Loucy (cell line): ENCODE measurements at regions not wholly inside any gene's neighbourhood (a gene's known extent, or its start where the extent isn't known, plus 50 kb on each side); places are given as distances from the start of the nearest gene placed in this dataset.
"Not testable (repeated sequence)": the region's sequence is repeated elsewhere in the genome, so short reads cannot be mapped to it uniquely, and the experiment has no call there.

ENCODE experiments used
- H2AFZ ChIP-seq: fragments of 200-600 bp; sonication (generic); 2 replicates; pipeline ENCODE4 v1.6.0; 2016; ENCODE audit warnings: antibody characterized with exemption, mild to moderate bottlenecking, low read length, moderate library complexity
- H3F3A ChIP-seq: fragments of 200-600 bp; 2 replicates; pipeline ENCODE4 v1.6.0; 2016; ENCODE audit warnings: antibody characterized with exemption, low read depth, mild to moderate bottlenecking
- H3K27me3 ChIP-seq: fragments of 200-600 bp; sonication (generic); 2 replicates; pipeline ENCODE4 v1.6.1; 2014; ENCODE audit warnings: low read length, mild to moderate bottlenecking; ENCODE audit not compliant: insufficient read depth, poor library complexity, severe bottlenecking
- H3K36me3 ChIP-seq: fragments of 200-600 bp; sonication (generic); 2 replicates; pipeline ENCODE4 v1.6.1; 2016; ENCODE audit warnings: low read length; ENCODE audit not compliant: insufficient read depth
- H3K4me1 ChIP-seq: fragments of 200-600 bp; sonication (generic); 2 replicates; pipeline ENCODE4 v1.5.1; 2014; ENCODE audit warnings: low read length, mild to moderate bottlenecking; ENCODE audit not compliant: insufficient read depth, poor library complexity, severe bottlenecking
- H3K4me2 ChIP-seq: fragments of 200-600 bp; sonication (generic); 2 replicates; pipeline ENCODE4 v1.6.0; 2014; ENCODE audit warnings: antibody characterized with exemption, low read length, low read depth, mild to moderate bottlenecking; ENCODE audit not compliant: poor library complexity, severe bottlenecking
- H3K4me3 ChIP-seq: fragments of 200-600 bp; sonication (generic); 2 replicates; pipeline ENCODE4 v1.5.1; 2014; ENCODE audit warnings: low read length, mild to moderate bottlenecking, mixed read lengths; ENCODE audit not compliant: poor library complexity, severe bottlenecking
- H3K79me2 ChIP-seq: fragments of 200-600 bp; sonication (generic); 2 replicates; pipeline ENCODE4 v1.6.1; 2014; ENCODE audit warnings: low read length; ENCODE audit not compliant: insufficient read depth
- H3K9ac ChIP-seq: fragments of 200-600 bp; sonication (generic); 2 replicates; pipeline ENCODE4 v1.6.0; 2014; ENCODE audit warnings: mild to moderate bottlenecking, low read depth, low read length, moderate library complexity; ENCODE audit not compliant: poor library complexity, severe bottlenecking
- H3K9me2 ChIP-seq: fragments of 200-600 bp; sonication (generic); replicated peaks from 2 replicates; pipeline ENCODE4 v1.6.1; 2016; ENCODE audit warnings: low read depth, low read length, mixed read lengths
- H3K9me3 ChIP-seq: fragments of 200-600 bp; sonication (generic); 2 replicates; pipeline ENCODE4 v1.6.1; 2014; ENCODE audit warnings: mild to moderate bottlenecking, antibody characterized with exemption, low read length, low read depth; ENCODE audit not compliant: insufficient read depth
- H4K20me1 ChIP-seq: fragments of 200-600 bp; sonication (generic); 2 replicates; pipeline ENCODE4 v1.6.0; 2014; ENCODE audit warnings: antibody characterized with exemption, low read length, mild to moderate bottlenecking; ENCODE audit not compliant: insufficient read depth, poor library complexity, severe bottlenecking
- EZH2phosphoT487 ChIP-seq: fragments of 200-600 bp; IDR thresholded peaks from 2 replicates; pipeline ENCODE4 v1.6.1; 2018; ENCODE audit warnings: antibody characterized with exemption, mild to moderate bottlenecking, moderate library complexity, borderline replicate concordance
- TF ChIP-seq, protein P1 (sequence below): fragments of 200-600 bp; sonication (generic); conservative IDR thresholded peaks from 2 replicates; pipeline ENCODE4 v1.5.1; 2014; ENCODE audit warnings: mild to moderate bottlenecking, antibody characterized with exemption, low read length

- no peak overlapping the region for H2AFZ ChIP-seq
- TF ChIP-seq, protein P1, sequence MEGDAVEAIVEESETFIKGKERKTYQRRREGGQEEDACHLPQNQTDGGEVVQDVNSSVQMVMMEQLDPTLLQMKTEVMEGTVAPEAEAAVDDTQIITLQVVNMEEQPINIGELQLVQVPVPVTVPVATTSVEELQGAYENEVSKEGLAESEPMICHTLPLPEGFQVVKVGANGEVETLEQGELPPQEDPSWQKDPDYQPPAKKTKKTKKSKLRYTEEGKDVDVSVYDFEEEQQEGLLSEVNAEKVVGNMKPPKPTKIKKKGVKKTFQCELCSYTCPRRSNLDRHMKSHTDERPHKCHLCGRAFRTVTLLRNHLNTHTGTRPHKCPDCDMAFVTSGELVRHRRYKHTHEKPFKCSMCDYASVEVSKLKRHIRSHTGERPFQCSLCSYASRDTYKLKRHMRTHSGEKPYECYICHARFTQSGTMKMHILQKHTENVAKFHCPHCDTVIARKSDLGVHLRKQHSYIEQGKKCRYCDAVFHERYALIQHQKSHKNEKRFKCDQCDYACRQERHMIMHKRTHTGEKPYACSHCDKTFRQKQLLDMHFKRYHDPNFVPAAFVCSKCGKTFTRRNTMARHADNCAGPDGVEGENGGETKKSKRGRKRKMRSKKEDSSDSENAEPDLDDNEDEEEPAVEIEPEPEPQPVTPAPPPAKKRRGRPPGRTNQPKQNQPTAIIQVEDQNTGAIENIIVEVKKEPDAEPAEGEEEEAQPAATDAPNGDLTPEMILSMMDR: peak; percentile 68
- no peak for TF ChIP-seq EZH2phosphoT487
- no peaks in the 10 kb centered on the region for H3K79me2 ChIP-seq
- H3K9ac ChIP-seq: no peak overlapping the region
- no peaks in the 10 kb centered on the region for H3K9me3 ChIP-seq
- no peaks in the 10 kb centered on the region for H4K20me1 ChIP-seq
- H3K36me3 ChIP-seq: no peaks in the 10 kb centered on the region
- H3F3A ChIP-seq: no peaks in the 10 kb centered on the region
- no peak overlapping the region for H3K4me2 ChIP-seq
- no peaks in the 10 kb centered on the region for H3K27me3 ChIP-seq
- H3K4me1 ChIP-seq: peaks cover 21% of the 10 kb centered on the region
- no peak overlapping the region for H3K4me3 ChIP-seq
- no peaks in the 10 kb centered on the region for H3K9me2 ChIP-seq
Measured at GRCh38 chr1:25117233-25117823, 115.0 kb downstream of the SYF2 start.

DNA sequence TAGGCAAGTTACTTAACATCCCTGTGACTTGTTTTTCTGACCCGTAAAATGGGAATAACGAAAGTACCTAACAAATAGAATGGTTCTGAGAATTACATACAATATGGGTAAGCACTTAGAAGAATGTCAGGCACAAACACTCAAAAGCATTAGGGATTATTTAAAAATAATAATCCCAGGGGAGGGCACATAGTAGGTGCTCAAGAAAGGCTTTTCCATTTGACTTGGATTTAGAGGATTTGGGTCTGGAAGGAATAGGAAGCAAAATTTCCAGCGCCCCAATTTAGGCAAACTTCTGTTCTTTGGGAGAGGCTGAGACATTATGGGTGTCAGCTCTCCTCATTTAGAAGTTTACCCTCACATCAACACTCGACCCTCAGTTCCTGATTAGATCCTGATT is 115.5 kb downstream of the SYF2 start:
- Histone ChIP-seq H2AFZ (no peak overlapping the region), H3K9me2 (no peaks in the 10 kb centered on the region), H3K4me1 (peaks cover 21% of the 10 kb centered on the region), H4K20me1 (no peaks in the 10 kb centered on the region), H3K4me2 (no peak overlapping the region), H3K36me3 (no peaks in the 10 kb centered on the region), H3K9me3 (no peaks in the 10 kb centered on the region), H3K4me3 (no peak overlapping the region), H3F3A (no peaks in the 10 kb centered on the region), H3K27me3 (no peaks in the 10 kb centered on the region), H3K79me2 (no peaks in the 10 kb centered on the region), H3K9ac (no peak overlapping the region)
- TF ChIP-seq, protein P1: no peak
- no peak for TF ChIP-seq EZH2phosphoT487

DNA sequence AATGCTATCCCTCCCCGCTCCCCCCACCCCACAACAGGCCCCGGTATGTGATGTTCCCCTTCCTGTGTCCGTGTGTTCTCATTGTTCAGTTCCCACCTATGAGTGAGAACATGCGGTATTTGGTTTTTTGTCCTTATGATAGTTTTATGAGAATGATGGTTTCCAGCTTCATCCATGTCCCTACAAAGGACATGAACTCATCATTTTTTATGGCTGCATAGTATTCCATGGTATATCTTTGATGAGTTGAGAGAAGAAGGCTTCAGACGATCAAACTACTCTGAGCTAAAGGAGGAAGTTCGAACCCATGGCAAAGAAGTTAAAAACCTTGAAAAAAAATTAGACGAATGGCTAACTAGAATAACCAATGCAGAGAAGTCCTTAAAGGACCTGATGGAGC is 116.2 kb downstream of the SYF2 start:
- not testable (repeated sequence) for H3K36me3 ChIP-seq, H3F3A ChIP-seq, H3K9me3 ChIP-seq, H3K4me3 ChIP-seq, H4K20me1 ChIP-seq, H3K4me2 ChIP-seq, H3K9ac ChIP-seq, H3K79me2 ChIP-seq, H2AFZ ChIP-seq, H3K9me2 ChIP-seq, H3K27me3 ChIP-seq
- peaks cover 21% of the 10 kb centered on the region for H3K4me1 ChIP-seq

DNA sequence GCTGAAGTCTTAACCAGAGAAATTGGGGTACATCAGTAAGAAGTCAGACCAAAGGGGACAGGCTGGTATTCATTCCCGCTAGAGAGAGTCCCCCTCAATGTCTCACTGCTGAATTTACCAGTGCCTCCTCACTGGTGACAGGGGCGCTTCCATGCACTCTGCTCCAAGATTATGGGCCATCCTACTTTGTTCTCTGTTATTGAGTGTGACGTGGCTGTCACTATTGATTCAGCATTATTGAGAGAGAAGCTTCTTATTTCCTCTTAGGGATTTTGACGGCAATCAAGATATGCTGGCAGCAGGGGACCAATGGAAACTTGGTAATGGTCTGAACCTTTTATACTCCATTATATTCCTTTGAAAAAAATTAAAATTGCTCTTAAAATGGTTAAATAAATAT is 118.6 kb downstream of the SYF2 start:
- Histone ChIP-seq H3K4me2 (no peak overlapping the region), H3K79me2 (no peaks in the 10 kb centered on the region), H3K9me2 (no peaks in the 10 kb centered on the region), H3K9me3 (peaks cover 11% of the 10 kb centered on the region; the same call in 1 of the 2 replicates), H3K36me3 (no peaks in the 10 kb centered on the region), H3F3A (no peaks in the 10 kb centered on the region), H3K9ac (no peak overlapping the region), H4K20me1 (no peaks in the 10 kb centered on the region), H3K4me1 (peaks cover 13% of the 10 kb centered on the region), H3K27me3 (no peaks in the 10 kb centered on the region), H3K4me3 (no peak overlapping the region), H2AFZ (no peak overlapping the region)
- TF ChIP-seq EZH2phosphoT487: no peak
- TF ChIP-seq, protein P1: no peak
